HG02885 (cell line): ENCODE measurements at regions not wholly inside any gene's neighbourhood (a gene's known extent, or its start where the extent isn't known, plus 50 kb on each side); places are given as distances from the start of the nearest gene placed in this dataset.

Experiments used
- ATAC-seq: cut with Tn5 transposase; IDR thresholded peaks from one replicate; pipeline ENCODE4 v1.9.1; 2021; ENCODE audit warnings: mild to moderate bottlenecking; ENCODE audit not compliant: unreplicated experiment, poor library complexity

GRCh38 chr18:56108478-56109367 is 520.7 kb upstream of the TCF4 start:
- no peak for ATAC-seq

DNA sequence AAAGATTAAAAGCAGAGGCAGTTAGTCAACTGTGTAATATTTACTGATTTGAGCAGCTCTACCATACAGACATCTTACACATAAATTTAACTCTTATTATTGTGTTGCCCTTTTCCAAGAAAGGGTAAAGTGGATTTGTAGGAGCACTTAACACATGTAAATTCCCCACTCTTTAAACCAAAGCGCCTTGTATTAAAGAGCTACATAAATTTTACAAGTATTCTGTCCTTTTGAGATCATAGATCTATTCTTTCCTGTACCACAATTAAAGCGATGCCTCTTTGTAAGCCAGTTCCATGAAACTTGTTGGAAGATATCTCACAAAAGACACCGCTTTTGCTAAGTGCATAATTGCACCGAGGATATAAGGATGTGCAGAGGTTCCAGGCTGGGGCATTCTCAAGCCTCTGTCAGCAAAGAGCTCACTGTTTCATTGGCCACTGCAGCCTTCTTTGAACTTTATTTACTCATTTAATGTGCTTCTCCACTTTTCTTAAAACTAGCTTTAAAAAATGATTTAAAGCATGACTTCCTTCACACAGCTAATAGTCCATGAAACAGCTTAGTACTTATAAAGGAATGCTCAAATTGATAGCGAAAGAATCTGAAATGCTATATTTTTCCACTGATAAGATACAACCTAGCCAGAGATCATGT is 520.0 kb upstream of the TCF4 start:
- no peak for ATAC-seq

- no peak for ATAC-seq
These were observed 512.2 kb upstream of the TCF4 start for GRCh38 chr18:56100090-56100722.

GRCh38 chr18:56097621-56098020 is 509.6 kb upstream of the TCF4 start:
- ATAC-seq, result no peak

DNA sequence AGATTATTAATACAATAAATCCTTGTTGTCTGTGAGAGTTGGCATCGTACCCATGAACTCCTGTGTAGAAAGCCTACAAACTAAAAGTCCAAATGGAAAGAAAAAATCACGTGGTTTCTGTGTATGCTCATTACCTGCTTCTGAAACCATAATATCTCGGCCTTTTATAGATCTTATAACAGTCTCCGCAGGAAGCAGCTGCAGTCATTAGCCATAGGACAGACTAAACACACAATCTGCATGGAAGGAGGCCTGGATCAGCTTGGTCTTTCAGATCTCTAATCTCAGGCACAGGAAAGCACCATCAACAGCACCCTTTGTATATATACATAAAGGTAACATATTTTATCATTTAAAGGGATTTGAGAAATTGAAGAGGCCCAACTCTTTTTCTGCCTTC is 508.9 kb upstream of the TCF4 start:
- ATAC-seq, result no peak

- no peak for ATAC-seq
These were observed 501.7 kb upstream of the TCF4 start for GRCh38 chr18:56089612-56090258.

GRCh38 chr18:56086786-56087185 is 498.8 kb upstream of the TCF4 start:
- no peak for ATAC-seq

- no peak for ATAC-seq
These were observed 498.2 kb upstream of the TCF4 start for GRCh38 chr18:56086176-56086575.

DNA sequence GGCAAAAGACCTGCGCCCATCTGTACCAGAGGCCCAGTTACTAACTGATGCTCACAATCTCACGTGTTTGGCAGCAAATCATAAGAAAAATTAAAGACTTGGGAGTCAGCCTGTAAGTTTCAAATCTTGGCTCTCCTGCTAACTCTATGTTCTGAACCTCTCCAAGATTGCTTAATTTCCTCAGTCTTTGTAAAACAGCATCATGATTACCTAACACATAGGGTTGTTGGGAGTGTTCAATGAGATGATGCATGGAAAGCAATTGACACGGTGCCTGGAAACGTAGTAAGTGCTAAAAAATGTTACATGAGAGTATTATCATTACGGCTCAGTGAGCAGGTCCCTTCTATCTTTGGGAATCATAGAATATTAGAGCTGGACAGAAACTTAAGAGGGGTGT is 497.6 kb upstream of the TCF4 start:
- no peak for ATAC-seq

DNA sequence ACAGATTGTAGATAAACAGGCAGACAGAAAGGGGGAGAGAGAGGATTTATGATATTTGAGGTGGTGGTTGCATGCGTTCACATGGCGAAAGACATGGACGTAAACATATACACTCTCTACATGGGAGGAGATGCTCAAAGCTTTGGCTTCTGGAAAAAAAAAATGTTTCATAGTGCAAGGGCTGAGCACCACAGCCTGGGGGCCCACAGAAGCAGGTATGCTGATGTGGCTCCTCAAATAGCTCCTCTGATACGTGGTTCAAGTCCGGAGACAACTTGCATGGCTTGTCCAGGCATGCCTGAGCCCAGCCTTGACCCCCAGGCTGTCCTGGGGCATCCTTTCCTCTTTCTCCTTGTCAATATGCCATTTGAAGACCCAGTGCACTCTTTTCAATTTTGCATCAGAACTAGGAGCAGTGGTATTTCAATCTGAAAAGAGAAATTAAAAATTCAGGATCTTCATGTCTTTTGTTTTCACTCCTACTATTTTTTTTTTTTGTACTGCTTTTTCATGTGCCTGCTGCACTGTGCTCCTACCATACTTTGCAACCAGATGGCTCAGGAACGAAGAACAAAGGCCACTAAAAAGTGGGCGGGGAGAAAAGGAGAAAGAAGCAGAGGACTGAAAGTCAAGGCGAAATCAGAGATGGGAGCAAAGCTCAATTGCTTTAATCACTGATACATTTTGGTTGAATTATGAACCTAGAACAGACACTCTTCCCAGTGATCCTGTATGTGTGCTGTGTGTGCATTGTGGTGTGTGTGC is 495.7 kb upstream of the TCF4 start:
- ATAC-seq, result no peak

- no peak for ATAC-seq
These were observed 495.1 kb upstream of the TCF4 start for GRCh38 chr18:56083097-56083521.

GRCh38 chr18:56076723-56077122 is 488.7 kb upstream of the TCF4 start:
- no peak for ATAC-seq

GRCh38 chr18:56068701-56069100 is 480.7 kb upstream of the TCF4 start:
- no peak for ATAC-seq

- ATAC-seq, result no peak
These were observed 480.1 kb upstream of the TCF4 start for GRCh38 chr18:56067969-56068671.

- ATAC-seq, result no peak
These were observed 479.4 kb upstream of the TCF4 start for GRCh38 chr18:56067214-56067894.

GRCh38 chr18:56066524-56067213 is 478.7 kb upstream of the TCF4 start:
- no peak for ATAC-seq

GRCh38 chr18:56065086-56065485 is 477.1 kb upstream of the TCF4 start:
- ATAC-seq, result no peak

- no peak for ATAC-seq
These were observed 474.9 kb upstream of the TCF4 start for GRCh38 chr18:56062931-56063330.
